GM19395 (cell line): ENCODE measurements at regions not wholly inside any gene's neighbourhood (a gene's known extent, or its start where the extent isn't known, plus 50 kb on each side); places are given as distances from the start of the nearest gene placed in this dataset.

Source experiments
- ATAC-seq: cut with Tn5 transposase; IDR thresholded peaks from one replicate; pipeline ENCODE4 v1.9.1; 2021; ENCODE audit warnings: mild to moderate bottlenecking, moderate library complexity; ENCODE audit not compliant: unreplicated experiment

DNA sequence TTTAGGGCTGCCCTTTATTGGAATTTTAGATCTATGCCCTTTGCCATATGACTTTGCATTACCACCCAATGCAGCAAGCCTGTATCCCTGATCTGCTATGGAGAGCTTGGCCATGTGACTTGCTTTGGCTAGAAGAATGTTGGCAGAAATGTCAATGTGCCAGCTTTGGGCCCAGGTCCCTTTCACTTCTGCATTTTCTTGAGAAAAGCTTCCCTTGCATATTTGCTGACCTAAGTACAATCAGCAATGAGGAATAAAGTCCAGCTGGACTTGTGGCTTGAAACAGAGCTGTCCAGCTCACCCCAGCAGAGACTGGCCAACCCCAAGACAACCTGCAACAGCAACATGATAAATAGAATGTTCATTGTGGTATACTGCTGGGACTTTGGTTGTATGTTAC lies 135.9 kb downstream of the PAH start:
- ATAC-seq: no peak

DNA sequence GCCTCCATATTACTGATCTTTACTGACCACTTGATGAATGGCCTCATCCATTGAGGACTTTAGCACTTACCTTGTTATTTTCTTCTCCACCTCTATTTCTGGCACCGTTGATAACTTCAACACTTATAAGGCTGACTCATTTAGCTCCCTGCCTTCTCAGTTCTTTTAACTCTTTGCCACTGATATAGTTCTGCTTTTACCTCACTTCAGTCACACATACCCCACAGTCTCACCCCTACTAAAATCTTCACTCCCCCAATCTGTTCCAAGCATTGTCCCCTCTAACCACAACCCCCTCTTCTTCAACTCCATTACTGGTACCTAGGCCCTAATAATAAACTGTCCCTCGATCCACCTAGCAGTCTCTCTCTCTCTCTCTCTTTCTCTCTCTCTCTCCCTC lies 141.0 kb downstream of the PAH start:
- ATAC-seq: no peak

DNA sequence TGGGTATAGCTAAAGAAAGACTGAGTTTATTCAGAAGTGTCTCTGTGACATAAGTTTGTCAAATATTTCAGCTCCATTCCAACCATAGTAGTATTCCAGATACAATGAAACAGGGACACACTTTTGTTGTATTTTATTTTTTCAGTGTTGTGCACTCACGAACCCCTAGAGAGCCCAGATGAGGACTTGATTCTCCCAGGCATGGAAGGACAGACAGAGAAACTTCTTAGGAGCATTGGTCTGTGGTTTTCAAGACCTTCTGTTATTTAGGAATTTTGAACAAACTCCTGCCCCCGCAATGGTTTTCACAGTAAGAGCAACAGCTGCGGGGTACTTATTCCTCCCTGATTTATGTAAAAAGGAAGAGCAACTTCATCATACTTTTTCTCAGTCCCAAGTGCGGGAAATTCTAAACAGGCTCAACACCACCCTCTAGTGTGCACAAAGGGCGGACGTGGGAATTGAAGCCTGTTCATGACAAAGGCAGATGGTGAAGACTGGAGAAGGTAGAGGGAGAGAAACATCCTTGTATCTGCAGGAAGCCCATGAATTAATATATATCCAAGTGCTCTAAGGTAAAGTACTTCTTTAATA lies 147.6 kb downstream of the PAH start:
- ATAC-seq: peak; percentile 84

DNA sequence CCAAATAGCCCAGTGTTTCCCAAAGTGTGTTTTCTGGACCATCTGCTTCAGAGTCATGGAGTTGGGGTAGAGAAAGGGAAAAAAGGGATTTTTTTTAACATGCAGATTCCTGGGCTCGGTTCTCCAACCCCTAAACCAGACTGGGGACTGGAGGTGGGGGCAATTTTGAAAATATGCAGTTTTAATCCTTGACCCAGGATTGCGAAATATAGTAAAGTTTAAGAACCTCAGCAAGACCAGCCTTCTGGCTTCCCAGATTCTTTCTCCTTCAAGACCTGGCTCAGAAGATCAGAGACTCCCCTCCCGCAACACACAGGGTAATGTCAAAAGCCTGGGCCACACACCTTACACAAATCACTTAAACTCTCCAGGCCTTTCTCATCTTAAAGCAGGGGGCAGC lies 150.1 kb downstream of the PAH start:
- ATAC-seq: no peak

DNA sequence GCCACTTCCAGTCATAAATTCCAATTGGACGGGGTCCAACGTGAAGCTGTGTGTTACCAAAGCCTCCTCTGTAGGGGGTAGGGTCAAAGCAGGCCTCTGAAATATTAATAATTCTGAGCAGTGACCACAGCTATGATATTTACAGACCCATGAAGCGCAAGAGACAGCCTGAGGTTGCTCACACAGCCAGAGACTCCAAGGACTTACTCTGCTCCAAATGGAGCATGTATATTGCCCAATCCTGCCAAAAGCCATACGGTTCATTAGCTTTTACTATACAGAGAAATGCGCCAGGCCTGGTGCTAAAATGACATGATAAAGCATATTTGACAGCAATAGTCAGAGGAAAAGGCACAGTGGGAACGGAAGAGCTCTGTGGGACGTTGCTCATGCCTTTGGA lies 151.3 kb downstream of the PAH start:
- ATAC-seq: no peak

DNA sequence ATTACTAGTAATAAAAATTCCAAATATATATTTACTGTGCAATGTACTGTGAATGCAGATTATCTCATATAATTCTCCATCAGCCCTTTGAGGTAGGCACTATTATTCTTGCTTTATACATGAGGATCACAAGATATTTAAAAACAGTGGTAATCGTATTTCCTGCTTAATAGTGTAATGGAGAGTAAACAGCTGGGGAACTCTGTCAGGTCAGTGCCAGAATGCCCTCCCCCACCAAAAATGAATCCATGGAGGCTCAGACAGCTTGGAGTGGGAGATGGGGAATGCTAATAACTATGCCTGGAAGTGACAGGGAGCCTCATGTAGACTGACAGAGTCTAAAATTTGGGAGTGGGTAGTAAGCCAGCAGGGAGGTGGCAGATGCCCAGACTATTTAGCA lies 153.6 kb downstream of the PAH start:
- no peak for ATAC-seq

DNA sequence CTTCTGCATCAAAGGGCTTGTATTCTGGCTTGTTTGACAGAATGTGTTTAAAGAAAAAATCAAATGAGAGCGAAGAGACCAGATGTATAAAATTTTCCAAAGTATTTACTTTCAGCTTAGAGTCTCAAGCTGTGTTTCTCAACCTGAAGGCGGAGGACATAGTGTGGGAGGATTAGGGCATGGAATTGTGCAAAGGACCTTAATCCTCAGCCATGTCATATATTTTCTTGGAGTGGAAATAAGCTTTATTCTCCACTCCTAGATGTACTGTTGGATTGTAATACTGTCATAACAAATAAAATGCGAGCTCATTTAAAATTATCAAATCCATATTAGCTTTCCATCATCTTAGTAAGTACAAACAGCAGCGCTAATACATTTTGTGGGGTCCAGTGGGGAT lies 154.0 kb downstream of the PAH start:
- ATAC-seq: no peak

DNA sequence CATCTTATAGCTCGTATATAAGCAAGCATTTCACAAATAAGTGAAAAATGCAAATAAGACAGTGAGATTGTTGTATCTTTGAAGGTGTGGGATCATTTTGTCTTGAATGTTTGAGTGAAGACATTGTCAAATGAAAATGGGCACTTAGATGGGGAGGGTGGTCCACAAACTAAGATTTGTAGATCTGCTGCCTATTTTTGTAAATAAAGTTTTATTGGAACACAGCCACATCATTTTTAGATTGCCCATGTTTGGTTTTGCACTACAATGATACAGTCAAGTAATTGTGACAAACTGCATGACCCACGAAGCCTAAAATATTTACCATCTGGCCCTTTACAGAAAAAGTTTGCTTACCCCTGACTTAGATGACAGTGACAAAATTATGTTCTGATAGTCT lies 156.7 kb downstream of the PAH start:
- ATAC-seq: no peak

DNA sequence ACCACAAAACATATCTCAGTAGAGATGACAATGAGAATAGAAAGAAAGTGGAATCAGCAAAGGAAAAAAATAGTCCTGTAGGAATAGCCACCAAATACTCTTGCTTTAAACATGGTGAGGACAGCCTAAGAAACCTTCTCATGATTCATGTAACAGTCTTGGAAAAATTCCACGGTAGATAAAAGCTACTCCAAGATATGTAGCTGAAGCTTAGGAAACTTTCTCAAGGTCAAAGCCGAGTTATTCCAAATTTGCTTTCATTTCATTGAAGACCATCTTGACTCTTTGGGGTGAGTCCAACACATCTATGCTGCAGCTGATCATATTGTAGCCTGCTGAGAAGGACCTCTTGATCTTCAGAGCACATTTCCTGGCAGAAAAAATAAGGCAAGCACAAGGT lies 157.6 kb downstream of the PAH start:
- no peak for ATAC-seq

DNA sequence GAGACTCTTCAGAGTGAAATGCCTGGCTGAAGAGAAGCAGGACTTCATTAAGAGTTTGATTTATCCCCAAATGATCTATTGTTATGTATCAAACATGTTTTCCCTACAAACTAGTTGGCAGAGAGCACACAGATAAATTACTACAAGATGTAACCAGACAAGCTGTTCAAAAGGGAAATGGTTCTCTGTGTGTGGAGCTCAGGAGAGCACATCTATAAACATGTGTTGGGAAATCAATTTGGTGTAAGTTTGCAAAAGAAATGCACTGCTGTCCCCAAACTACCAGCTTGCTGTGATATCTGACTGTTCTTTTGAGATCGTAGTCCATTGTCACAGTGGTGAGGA lies 159.2 kb downstream of the PAH start:
- no peak for ATAC-seq

DNA sequence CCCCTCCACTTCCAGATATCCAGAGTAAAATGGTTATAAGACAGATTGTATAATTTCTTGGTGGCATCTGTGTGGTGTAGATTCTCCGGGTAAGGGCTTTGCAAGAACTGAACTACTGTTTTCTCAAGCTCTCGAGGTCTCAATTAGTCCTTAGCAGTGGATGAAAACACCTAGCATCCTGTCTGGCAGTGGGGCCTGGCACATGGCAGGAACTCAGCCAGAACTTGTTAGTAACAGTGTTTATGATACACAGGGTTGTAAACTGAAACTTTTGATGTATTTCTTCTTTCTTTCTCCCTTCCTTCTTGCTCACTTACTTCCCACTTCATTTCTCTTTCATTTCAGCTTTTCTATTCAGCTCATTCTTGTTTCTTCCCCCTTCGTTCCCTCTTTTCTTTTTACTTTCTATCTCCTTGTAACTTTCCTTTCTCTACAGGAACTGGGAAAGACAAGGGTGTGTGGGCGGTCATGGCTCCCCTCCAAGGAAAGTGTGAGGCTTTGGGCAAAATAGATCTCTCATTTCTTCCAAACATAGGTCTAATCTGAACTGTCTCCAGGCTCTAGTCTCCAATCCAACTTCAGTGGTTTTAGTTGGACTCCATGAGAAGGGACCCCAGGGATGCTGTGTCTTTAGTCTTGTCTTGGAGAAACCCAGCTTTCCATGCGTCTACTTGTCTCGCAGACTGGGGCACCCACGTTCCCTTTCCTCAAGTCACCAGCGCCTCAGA lies 159.7 kb downstream of the PAH start:
- ATAC-seq: no peak

DNA sequence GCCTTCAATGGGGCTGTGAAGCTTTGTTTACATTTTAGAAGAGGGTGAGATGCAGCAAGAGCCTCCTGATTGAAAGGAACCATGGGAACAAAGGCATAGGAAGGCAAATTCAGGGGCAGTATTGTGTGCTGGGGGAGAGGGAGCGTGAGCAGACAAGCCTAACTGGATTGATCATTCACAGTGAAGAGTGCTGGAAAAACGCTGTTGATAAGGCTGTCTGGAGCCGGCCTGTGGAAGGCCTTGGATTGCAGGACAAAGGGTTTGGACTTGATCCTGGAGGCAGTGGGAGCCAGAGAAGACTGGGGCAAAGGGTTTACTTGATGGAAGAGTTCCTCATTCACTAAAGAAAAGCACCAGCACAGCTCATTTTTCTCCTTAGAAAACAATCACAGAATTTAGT lies 160.5 kb downstream of the PAH start:
- no peak for ATAC-seq

DNA sequence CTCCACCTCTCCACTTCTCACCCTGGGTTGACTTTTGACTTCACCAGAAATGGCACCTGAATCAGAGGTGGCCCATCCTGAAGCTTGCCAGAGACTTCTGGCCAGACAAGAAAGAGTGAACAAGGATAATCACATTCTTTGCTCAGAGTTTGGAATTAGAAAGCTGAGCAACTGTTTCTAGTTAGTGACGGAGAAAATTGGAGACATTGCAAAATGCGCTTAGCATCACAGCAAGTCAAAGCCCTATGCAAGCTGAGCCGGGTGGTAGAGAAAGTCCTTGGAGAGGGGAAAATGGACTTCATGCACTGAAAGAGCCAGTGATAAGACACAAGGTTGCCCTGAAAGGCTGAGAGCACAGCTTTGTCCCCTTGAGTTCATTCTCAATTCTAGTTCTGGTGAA lies 161.8 kb downstream of the PAH start:
- no peak for ATAC-seq

DNA sequence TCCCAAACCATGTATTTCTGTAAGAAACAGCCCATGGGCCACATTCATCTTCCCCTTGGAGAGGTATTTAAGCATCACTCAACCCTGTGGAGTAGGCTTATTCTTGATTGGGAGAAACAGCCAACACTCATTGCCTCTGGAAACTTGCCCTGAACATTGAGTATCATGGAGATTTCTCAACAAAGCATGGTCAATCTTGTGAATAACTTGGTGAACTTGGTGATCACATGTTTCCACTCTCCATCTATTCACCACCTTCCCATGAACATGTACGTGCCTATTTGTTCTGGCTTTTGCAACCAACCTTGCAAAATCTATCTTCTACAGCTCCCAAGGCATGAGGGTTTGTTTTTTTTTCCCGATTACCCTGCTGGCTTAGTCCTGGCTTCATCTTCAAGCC lies 163.2 kb downstream of the PAH start:
- no peak for ATAC-seq

DNA sequence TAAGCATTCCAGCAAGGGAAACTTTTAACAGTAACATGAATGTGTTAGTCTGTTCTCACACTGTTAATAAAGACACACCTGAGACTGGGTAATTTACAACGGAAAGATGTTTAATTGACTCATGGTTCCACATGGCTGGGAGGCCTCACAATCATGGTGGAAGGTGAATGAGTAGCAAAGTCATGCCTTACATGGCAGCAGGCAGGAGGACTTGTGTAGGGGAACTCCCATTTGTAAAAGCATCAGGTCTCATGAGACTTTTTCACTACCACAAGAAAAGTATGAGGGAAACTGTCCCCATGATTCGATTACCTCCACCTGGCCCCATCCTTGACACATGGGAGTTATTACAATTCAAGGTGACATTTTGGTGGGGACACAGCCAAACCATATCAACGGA lies 168.3 kb downstream of the PAH start:
- no peak for ATAC-seq

DNA sequence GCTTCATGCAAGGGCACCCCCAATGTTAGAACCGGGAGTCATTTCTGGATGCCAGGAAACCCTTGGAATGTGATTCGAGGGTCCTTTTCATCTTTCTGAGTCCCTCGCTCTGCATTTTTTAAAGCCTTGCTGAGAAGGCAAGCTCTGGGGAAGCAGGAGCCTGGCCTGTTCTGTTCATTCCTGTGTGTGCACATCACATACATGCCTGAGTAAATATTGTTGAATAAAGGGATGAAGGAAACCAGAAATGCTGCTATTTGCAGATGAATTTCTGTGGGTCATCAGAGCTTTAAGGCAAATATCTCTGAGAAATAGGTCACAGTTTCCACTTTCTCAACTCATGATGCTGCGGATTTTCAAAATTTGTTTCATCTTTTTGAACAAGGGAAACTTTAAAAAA lies 170.1 kb downstream of the PAH start:
- no peak for ATAC-seq

DNA sequence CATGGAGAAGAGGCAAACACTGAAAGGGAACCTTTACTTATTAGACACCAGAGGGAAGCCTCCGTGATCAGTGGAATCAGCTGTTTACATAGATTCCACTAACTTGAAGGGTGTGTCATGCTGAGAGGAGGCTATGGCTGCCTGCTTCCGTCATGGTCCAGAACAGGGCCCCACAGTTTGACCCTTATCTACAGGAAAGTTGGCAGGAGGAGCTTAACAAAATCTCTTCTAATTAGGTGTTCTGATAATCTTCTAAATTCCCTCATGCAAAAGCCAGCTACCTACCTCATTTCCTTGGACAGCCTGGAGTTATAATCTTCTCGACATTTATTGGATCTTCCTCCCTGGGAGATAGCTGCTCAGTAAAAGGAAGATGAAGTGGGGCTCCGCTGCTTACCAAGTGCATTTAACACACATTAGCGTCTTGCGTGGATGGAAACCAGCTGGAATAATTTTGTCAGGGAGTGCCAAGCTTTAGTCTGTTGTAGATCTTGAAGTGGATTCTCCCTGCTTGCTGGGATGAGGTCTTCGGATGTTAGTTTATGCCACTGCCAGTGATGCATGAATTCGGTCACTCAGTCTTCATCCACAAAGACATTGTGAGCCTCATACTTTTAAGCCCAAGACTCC lies 171.0 kb downstream of the PAH start:
- no peak for ATAC-seq

DNA sequence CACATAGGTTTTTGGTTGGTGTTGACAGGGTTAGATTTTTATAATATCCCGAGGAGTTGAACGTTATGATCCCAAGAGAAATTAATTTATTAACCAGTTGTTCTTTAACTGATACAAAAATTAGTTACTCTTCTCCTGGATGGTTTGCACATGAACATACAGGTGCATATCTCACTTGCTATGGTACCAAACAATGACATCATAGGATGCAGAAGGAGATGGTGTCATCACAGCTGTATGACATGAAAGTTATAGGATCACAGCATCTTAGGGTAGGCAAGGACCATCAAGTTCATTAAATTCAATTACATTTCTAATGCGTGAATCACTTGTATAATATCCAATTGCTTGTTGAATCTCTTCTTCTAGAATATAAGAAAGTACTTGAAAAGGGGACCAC lies 175.8 kb downstream of the PAH start:
- ATAC-seq: no peak

DNA sequence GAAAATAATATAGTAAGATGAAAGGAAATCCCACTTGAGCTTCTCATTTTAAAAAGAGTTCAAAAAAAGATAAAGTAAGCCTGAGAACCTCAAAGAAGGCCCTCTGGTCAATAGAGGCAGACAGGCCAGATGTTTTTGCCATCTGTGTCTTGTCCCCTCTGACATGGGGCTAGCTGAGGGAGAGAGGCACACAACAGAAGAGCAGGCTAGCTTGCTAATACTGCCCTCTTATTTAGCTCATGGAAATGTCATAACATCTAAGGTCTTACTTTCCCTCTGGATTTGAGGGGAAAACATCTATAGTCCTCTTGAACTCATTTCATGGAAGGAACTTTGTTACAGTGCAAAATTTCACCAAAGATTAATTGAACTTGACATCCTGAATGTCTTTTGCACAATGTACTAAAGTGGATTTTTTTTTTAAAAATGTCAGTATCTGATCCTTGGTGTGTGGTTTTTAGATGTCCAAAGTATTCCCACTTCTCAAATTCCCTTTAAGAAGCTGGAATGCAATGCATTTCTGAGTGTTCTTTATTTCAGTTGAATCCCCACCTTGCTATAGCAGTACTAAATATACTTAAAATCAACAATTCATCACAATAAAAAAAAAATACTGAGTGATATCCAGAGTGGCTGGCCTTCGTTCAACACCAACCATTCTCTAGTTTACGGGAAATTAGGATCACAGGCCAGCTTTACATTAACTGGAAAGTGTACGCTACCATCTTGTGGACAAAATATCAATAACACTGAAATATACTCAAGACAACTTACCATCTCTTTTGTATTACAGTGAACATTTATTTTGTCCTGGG lies 176.7 kb downstream of the PAH start:
- ATAC-seq: no peak

DNA sequence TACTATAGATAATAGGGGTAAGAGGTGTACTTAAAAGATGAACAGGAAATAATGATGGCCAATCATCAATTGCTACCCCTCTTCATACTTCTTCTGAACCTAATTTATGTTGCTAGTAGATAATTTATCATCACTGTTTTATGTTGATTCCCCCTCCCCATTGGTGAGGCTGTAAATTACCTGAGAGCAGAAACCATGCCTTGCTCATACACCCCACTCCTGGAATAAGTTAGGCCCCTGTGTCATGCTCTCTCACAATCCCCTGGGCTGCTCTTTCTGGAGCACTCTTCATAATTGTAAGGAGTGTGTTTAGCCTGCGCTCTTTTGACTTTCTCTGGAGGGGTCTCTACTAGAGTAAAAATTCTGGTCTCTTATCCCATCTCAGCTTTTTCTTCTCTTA lies 180.7 kb downstream of the PAH start:
- ATAC-seq: no peak

DNA sequence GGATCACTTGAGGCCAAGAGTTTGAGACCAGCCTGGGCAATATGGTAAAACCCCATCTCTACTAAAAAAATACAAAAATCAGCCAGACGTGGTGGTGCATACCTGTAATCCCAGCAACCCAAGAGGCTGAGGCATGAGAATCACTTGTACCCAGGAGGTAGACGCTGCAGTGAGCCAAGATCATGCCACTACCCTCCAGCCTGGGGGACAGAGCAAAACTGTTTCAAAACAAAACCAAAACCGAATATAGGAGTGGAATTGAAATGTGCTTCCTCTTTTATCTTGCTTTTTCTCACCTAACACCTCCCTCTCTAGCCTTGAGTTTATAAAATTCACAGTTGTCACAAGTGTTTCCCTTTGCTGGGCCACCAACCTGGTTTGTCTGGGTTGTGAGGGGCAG lies 181.9 kb downstream of the PAH start:
- peak; percentile 98 for ATAC-seq

DNA sequence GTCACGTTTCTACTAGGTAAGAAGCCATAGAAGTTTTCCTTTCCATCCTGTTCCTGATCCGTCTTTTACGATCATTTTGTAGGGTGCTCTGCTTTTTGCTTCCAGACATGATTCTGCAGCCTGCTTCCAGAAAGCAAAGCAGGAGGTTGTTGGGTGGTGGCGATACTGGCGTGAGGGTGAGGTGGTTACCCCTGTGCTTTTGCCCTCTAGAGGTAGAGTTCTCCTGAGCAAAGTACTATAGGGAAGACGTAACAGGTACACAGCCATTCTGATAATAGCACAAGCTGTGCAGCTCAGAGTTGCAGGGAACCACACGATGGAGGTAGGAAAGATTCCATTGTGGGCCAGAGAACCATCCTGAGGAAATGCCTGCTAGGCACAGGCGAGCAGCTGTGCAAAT lies 186.0 kb downstream of the PAH start:
- no peak for ATAC-seq
